ENCODE measurements at regions not wholly inside any gene's neighbourhood (a gene's known extent, or its start where the extent isn't known, plus 50 kb on each side); places are given as distances from the start of the nearest gene placed in this dataset.

DNA sequence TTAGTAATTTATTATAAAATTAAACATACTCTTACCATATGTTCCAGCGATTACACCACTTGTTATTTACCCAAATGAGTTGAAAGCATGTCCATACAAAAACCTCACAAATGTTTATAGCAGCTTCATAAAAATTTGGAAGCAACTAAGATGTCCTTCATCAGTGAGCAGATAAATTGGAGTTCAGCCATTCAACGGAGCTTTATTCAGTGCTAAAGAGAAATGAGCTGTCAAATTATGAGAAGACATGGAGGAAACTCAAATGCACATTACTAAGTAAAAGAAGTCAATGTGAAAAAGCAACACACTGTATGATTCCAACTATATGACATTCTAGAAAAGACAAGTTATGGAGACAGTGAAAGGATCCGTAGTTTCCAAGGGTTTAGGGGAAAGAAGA is 606.7 kb upstream of the TMPRSS15 start:
- no peak overlapping the region for H2AFZ ChIP-seq (ENCODE audit: low read depth, low read length)
- no peaks in the 10 kb centered on the region for H3K4me1 ChIP-seq (ENCODE audit: insufficient read depth, low read length)
- no peak for ATAC-seq (ENCODE audit: insufficient read depth, low read depth)
- no peak overlapping the region for H3K9ac ChIP-seq (ENCODE audit: low read depth, low read length)
- no peak overlapping the region for H3K4me2 ChIP-seq (ENCODE audit: insufficient read depth, low read length)
- no peak for TF ChIP-seq EZH2 (IDR thresholded peaks at IDR 0.05; ENCODE audit: borderline replicate concordance, low read depth, low read length, severe bottlenecking)
- TF ChIP-seq, protein P1, sequence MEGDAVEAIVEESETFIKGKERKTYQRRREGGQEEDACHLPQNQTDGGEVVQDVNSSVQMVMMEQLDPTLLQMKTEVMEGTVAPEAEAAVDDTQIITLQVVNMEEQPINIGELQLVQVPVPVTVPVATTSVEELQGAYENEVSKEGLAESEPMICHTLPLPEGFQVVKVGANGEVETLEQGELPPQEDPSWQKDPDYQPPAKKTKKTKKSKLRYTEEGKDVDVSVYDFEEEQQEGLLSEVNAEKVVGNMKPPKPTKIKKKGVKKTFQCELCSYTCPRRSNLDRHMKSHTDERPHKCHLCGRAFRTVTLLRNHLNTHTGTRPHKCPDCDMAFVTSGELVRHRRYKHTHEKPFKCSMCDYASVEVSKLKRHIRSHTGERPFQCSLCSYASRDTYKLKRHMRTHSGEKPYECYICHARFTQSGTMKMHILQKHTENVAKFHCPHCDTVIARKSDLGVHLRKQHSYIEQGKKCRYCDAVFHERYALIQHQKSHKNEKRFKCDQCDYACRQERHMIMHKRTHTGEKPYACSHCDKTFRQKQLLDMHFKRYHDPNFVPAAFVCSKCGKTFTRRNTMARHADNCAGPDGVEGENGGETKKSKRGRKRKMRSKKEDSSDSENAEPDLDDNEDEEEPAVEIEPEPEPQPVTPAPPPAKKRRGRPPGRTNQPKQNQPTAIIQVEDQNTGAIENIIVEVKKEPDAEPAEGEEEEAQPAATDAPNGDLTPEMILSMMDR (IDR thresholded peaks at IDR 0.05; ENCODE audit: borderline replicate concordance, extremely low read depth, low read length, poor library complexity, severe bottlenecking) = no peak
- H3K9me3 ChIP-seq (ENCODE audit: insufficient read depth, low read length, severe bottlenecking) = no peaks in the 10 kb centered on the region
- no peaks in the 10 kb centered on the region for H3K36me3 ChIP-seq (ENCODE audit: insufficient read depth, low read length)
- H3K79me2 ChIP-seq (ENCODE audit: insufficient read depth, low read length) = no peaks in the 10 kb centered on the region
- no peak overlapping the region for H3K27ac ChIP-seq (ENCODE audit: low read length)
- H3K27me3 ChIP-seq (ENCODE audit: insufficient read depth, low read length, poor library complexity) = no peaks in the 10 kb centered on the region
- no peak for DNase-seq
- no peak overlapping the region for H3K4me3 ChIP-seq (ENCODE audit: low read depth in 1 of 2, low read length in 2 of 2)
- H4K20me1 ChIP-seq (ENCODE audit: insufficient read depth, low read length) = no peaks in the 10 kb centered on the region

DNA sequence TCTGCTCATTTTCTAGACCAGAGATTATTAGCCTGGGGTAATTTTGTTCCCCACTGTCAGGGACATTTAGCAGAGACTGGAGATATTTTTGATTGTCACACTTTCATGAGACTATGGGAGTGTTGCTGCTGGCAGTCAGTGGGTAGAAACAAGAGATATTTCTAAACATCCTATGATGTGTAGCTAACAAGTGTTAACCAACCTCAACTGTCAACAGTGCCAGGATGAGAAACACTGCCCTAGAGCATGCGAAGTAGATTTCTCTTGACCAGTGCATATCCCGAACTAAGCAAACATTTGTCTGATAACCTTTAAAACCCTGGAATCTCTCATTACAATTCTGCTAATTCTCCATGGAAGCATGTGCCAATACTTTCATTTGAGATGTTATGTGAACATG is 607.4 kb upstream of the TMPRSS15 start:
- TF ChIP-seq, protein P1 (IDR thresholded peaks at IDR 0.05; ENCODE audit: borderline replicate concordance, extremely low read depth, low read length, poor library complexity, severe bottlenecking) = no peak
- no peak for TF ChIP-seq EZH2 (IDR thresholded peaks at IDR 0.05; ENCODE audit: borderline replicate concordance, low read depth, low read length, severe bottlenecking)
- no peak overlapping the region for H2AFZ ChIP-seq (ENCODE audit: low read depth, low read length)
- ATAC-seq (ENCODE audit: insufficient read depth, low read depth) (no peak), DNase-seq (no peak)
- H3K27me3 ChIP-seq (ENCODE audit: insufficient read depth, low read length, poor library complexity) = no peaks in the 10 kb centered on the region
- H3K27ac ChIP-seq (ENCODE audit: low read length) = no peak overlapping the region
- no peak overlapping the region for H3K9ac ChIP-seq (ENCODE audit: low read depth, low read length)
- no peak overlapping the region for H3K4me2 ChIP-seq (ENCODE audit: insufficient read depth, low read length)
- H3K9me3 ChIP-seq (ENCODE audit: insufficient read depth, low read length, severe bottlenecking) = no peaks in the 10 kb centered on the region
- no peaks in the 10 kb centered on the region for H4K20me1 ChIP-seq (ENCODE audit: insufficient read depth, low read length)
- H3K36me3 ChIP-seq (ENCODE audit: insufficient read depth, low read length) = no peaks in the 10 kb centered on the region
- H3K4me1 ChIP-seq (ENCODE audit: insufficient read depth, low read length) = no peaks in the 10 kb centered on the region
- H3K4me3 ChIP-seq (ENCODE audit: low read depth in 1 of 2, low read length in 2 of 2) = no peak overlapping the region
- H3K79me2 ChIP-seq (ENCODE audit: insufficient read depth, low read length) = no peaks in the 10 kb centered on the region

DNA sequence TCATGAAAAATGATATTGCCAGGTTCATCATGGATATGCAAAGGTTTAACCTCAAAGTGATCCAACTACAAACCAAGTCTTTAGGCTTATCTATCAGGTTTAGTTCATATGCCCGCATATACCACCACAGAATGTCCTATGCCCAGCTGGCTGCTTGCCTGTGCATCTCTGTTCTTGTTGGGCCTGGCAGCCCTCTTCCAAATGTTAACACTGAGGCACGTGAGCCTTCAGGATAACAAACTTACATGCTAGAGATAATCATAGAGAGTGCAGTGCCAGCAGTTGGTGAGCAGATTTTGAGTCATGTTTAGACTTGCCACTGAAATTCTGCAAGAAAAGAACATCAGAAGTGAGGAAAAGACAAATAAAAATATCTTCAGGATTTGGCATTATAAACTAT is 607.9 kb upstream of the TMPRSS15 start:
- no peak for ATAC-seq (ENCODE audit: insufficient read depth, low read depth)
- TF ChIP-seq EZH2 (IDR thresholded peaks at IDR 0.05; ENCODE audit: borderline replicate concordance, low read depth, low read length, severe bottlenecking) = no peak
- TF ChIP-seq, protein P1 (IDR thresholded peaks at IDR 0.05; ENCODE audit: borderline replicate concordance, extremely low read depth, low read length, poor library complexity, severe bottlenecking) = no peak

DNA sequence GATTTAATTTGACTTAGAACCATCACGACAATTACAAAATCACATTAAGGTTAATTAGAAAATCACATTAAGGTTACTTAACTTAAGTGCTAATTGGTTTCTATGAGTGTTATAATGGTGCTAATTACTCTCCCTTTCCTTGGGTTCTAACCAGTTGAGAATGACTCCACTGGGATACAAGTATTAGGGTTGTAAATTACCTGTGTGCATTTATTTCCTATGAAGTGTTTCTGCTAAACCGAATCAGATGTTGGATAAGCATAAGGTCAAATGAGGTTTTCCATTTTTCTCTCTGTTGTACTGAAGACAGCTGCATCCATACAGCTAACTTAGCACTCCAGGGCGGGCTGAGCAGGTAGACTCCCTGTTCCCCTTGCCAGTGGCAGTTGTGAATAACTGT is 610.3 kb upstream of the TMPRSS15 start:
- no peak for TF ChIP-seq EZH2 (IDR thresholded peaks at IDR 0.05; ENCODE audit: borderline replicate concordance, low read depth, low read length, severe bottlenecking)
- TF ChIP-seq, protein P1 (IDR thresholded peaks at IDR 0.05; ENCODE audit: borderline replicate concordance, extremely low read depth, low read length, poor library complexity, severe bottlenecking) = no peak
- no peak overlapping the region for H2AFZ ChIP-seq (ENCODE audit: low read depth, low read length)
- DNase-seq = no peak
- H3K79me2 ChIP-seq (ENCODE audit: insufficient read depth, low read length) = no peaks in the 10 kb centered on the region
- no peaks in the 10 kb centered on the region for H3K27me3 ChIP-seq (ENCODE audit: insufficient read depth, low read length, poor library complexity)
- no peak overlapping the region for H3K27ac ChIP-seq (ENCODE audit: low read length)
- H3K4me2 ChIP-seq (ENCODE audit: insufficient read depth, low read length) = no peak overlapping the region
- no peak overlapping the region for H3K4me3 ChIP-seq (ENCODE audit: low read depth in 1 of 2, low read length in 2 of 2)
- H3K9ac ChIP-seq (ENCODE audit: low read depth, low read length) = no peak overlapping the region
- H3K9me3 ChIP-seq (ENCODE audit: insufficient read depth, low read length, severe bottlenecking) = no peaks in the 10 kb centered on the region
- no peaks in the 10 kb centered on the region for H3K4me1 ChIP-seq (ENCODE audit: insufficient read depth, low read length)
- no peaks in the 10 kb centered on the region for H3K36me3 ChIP-seq (ENCODE audit: insufficient read depth, low read length)
- H4K20me1 ChIP-seq (ENCODE audit: insufficient read depth, low read length) = no peaks in the 10 kb centered on the region
- ATAC-seq (ENCODE audit: insufficient read depth, low read depth) = no peak

More for the DNA sequence above, 607.9 kb upstream of the TMPRSS15 start:
- Histone ChIP-seq H3K27ac (ENCODE audit: low read length) (no peak overlapping the region), H3K27me3 (ENCODE audit: insufficient read depth, low read length, poor library complexity) (no peaks in the 10 kb centered on the region), H3K9me3 (ENCODE audit: insufficient read depth, low read length, severe bottlenecking) (no peaks in the 10 kb centered on the region), H3K4me2 (ENCODE audit: insufficient read depth, low read length) (no peak overlapping the region), H3K36me3 (ENCODE audit: insufficient read depth, low read length) (no peaks in the 10 kb centered on the region), H4K20me1 (ENCODE audit: insufficient read depth, low read length) (no peaks in the 10 kb centered on the region), H3K9ac (ENCODE audit: low read depth, low read length) (no peak overlapping the region), H3K4me3 (ENCODE audit: low read depth in 1 of 2, low read length in 2 of 2) (no peak overlapping the region), H3K79me2 (ENCODE audit: insufficient read depth, low read length) (no peaks in the 10 kb centered on the region), H2AFZ (ENCODE audit: low read depth, low read length) (no peak overlapping the region), H3K4me1 (ENCODE audit: insufficient read depth, low read length) (no peaks in the 10 kb centered on the region)
- no peak for DNase-seq

Data from DND-41 (cell line).